ENCODE measurements at regions not wholly inside any gene's neighbourhood (a gene's known extent, or its start where the extent isn't known, plus 50 kb on each side); places are given as distances from the start of the nearest gene placed in this dataset.
"Not testable (repeated sequence)": the region's sequence is repeated elsewhere in the genome, so short reads cannot be mapped to it uniquely, and the experiment has no call there.

- no peak for DNase-seq
Observed at GRCh38 chr20:51305316-51306052, 237.0 kb downstream of the NFATC2 start.

- DNase-seq: no peak
Observed at GRCh38 chr20:51303731-51304670, 238.5 kb downstream of the NFATC2 start.

GRCh38 chr20:51301026-51301425, 241.5 kb downstream of the NFATC2 start:
- DNase-seq: no peak

GRCh38 chr20:51300104-51300503, 242.4 kb downstream of the NFATC2 start:
- DNase-seq: no peak

GRCh38 chr20:51299413-51299812, 243.1 kb downstream of the NFATC2 start:
- no peak for DNase-seq

- DNase-seq: no peak
Observed at GRCh38 chr20:51298141-51298749, 244.3 kb downstream of the NFATC2 start.

GRCh38 chr20:51287628-51288413, 254.7 kb downstream of the NFATC2 start:
- no peak for DNase-seq

GRCh38 chr20:51286758-51287157, 255.8 kb downstream of the NFATC2 start:
- DNase-seq: no peak

GRCh38 chr20:51285684-51286083, 256.8 kb downstream of the NFATC2 start:
- DNase-seq: no peak

- no peak for DNase-seq
Observed at GRCh38 chr20:51284871-51285270, 257.6 kb downstream of the NFATC2 start.

- no peak for DNase-seq
Observed at GRCh38 chr20:51284176-51284575, 258.3 kb downstream of the NFATC2 start.

GRCh38 chr20:51281521-51281920, 258.6 kb upstream of the KCNG1 start:
- DNase-seq: no peak

GRCh38 chr20:51280047-51280446, 257.1 kb upstream of the KCNG1 start:
- no peak for DNase-seq

- no peak for DNase-seq
Observed at GRCh38 chr20:51277961-51278360, 255.1 kb upstream of the KCNG1 start.

GRCh38 chr20:51276296-51276695, 253.4 kb upstream of the KCNG1 start:
- DNase-seq: peak; percentile 1

GRCh38 chr20:51275826-51276225, 252.9 kb upstream of the KCNG1 start:
- no peak for DNase-seq

- DNase-seq: no peak
Observed at GRCh38 chr20:51275181-51275580, 252.3 kb upstream of the KCNG1 start.

- no peak for DNase-seq
Observed at GRCh38 chr20:51272401-51272800, 249.5 kb upstream of the KCNG1 start.

- no peak for DNase-seq
Observed at GRCh38 chr20:51271931-51272330, 249.0 kb upstream of the KCNG1 start.

- not testable (repeated sequence) for DNase-seq
Observed at GRCh38 chr20:51271289-51271688, 248.4 kb upstream of the KCNG1 start.

- DNase-seq: no peak
Observed at GRCh38 chr20:51269671-51270070, 246.8 kb upstream of the KCNG1 start.

GRCh38 chr20:51267679-51268078, 244.8 kb upstream of the KCNG1 start:
- no peak for DNase-seq

GRCh38 chr20:51266353-51266752, 243.4 kb upstream of the KCNG1 start:
- no peak for DNase-seq
